ENCODE measurements at regions not wholly inside any gene's neighbourhood (a gene's known extent, or its start where the extent isn't known, plus 50 kb on each side); places are given as distances from the start of the nearest gene placed in this dataset.

- TF ChIP-seq NFE2 (IDR thresholded peaks at IDR 0.05; ENCODE audit: low read depth) (0 out of 2 replicates have a peak, but pooled peaks have one; percentile 27), CHAMP1 (IDR thresholded peaks at IDR 0.05) (no peak), DPF2 (IDR thresholded peaks at IDR 0.05) (peak; percentile 61), JUND (IDR thresholded peaks at IDR 0.05; ENCODE audit: borderline replicate concordance, low read depth, low read length) (peak; percentile 82; the same call in 1 of the 2 replicates), JUND (tag; IDR thresholded peaks at IDR 0.05; ENCODE audit: borderline replicate concordance, low read depth, low read length) (peak; percentile 80), FOXK2 (conservative IDR thresholded peaks at IDR 0.05 in 1 of 2, IDR thresholded peaks at IDR 0.05 in 1 of 2; ENCODE audit: low read depth in 2 of 2) (peak in 1 of 2 experiments; percentile 46; a peak in 1 of 4 replicates)
Observed at GRCh38 chr18:23377669-23378301, 75.3 kb upstream of the RIOK3 start (continued).

GRCh38 chr18:23378302-23378686 lies 74.8 kb upstream of the RIOK3 start:
- no peak overlapping the region for H3K9ac ChIP-seq (ENCODE audit: insufficient read depth in 1 of 2, low read depth in 2 of 2, low read length in 2 of 2)
- in situ Hi-C loops (cut with MboI), result no loop called here
- 92% methylated on average over 2 of the region's 2 CpGs for WGBS (ENCODE audit: insufficient coverage, low coverage, missing lambda C conversion rate)
- H3K9me3 ChIP-seq (replicated peaks; ENCODE audit: control insufficient read depth, insufficient read depth, low read depth, low read length), result no peaks in the 10 kb centered on the region
- no peaks in the 10 kb centered on the region; a peak in 1 of 5 replicates for H3K27me3 ChIP-seq (ENCODE audit: control insufficient read depth in 2 of 2, insufficient read depth in 2 of 2, low read length in 2 of 2)
- no peak overlapping the region for H2AFZ ChIP-seq (ENCODE audit: low read depth, low read length)
- H3K36me3 ChIP-seq (ENCODE audit: control insufficient read depth, insufficient read depth, low read length), result peaks cover 8% of the 10 kb centered on the region; the same call in 2 of the 3 replicates
- no peak overlapping the region for H3K27ac ChIP-seq (ENCODE audit: extremely low read depth, low read depth, low read length)
- H4K20me1 ChIP-seq (replicated peaks; ENCODE audit: control insufficient read depth, insufficient read depth, low read length), result no peaks in the 10 kb centered on the region
- peaks cover 6 to 17% of the 10 kb centered on the region in 2 experiments; a peak in 3 of 5 replicates for H3K4me1 ChIP-seq (replicated peaks in 1 of 2; ENCODE audit: control insufficient read depth in 2 of 2, insufficient read depth in 2 of 2, low read length in 2 of 2)
- BruUV-seq (replicated peaks), result no TSS peak
- intact Hi-C loops (cut with micrococcal nuclease), result loop anchor here (2.0 to 10.0 kb wide), 2 partner anchors 141 to 243 kb away; partner anchors contain the start of gene CABLES1
- no peak overlapping the region for H3K4me3 ChIP-seq
- H3K9me1 ChIP-seq (ENCODE audit: control insufficient read depth, insufficient read depth, low read length), result no peaks in the 10 kb centered on the region
- no peak overlapping the region for H3K4me2 ChIP-seq (ENCODE audit: insufficient read depth, low read length)
- no peak for DNase-seq (ENCODE audit: extremely low read depth in 1 of 4, low spot score in 3 of 4)
- no peak for ATAC-seq
- no peak for FAIRE-seq
- ChIA-PET CTCF (ENCODE audit: low intra/inter-chr PET ratio) (interaction anchor here (0.6 to 2.7 kb wide), 2 partner anchors 247 to 404 kb away, joined by 3 to 17 read pairs; no protein-coding TSS in a partner anchor), POLR2A (interaction anchor here (0.6 to 0.9 kb wide), 2 partner anchors 9 to 10 kb away, joined by 3 to 6 read pairs; no protein-coding TSS in a partner anchor)
- H3K79me2 ChIP-seq (ENCODE audit: control insufficient read depth, insufficient read depth, low read length), result no peaks in the 10 kb centered on the region
- TF ChIP-seq ZNF3 (CRISPR knock-in tag; IDR thresholded peaks at IDR 0.05), result no peak
- no peak for TF ChIP-seq EGR1 (conservative IDR thresholded peaks at IDR 0.05)
- TF ChIP-seq ATF4 (CRISPR knock-in tag; IDR thresholded peaks at IDR 0.05), result no peak
- no peak for TF ChIP-seq NFATC3 (IDR thresholded peaks at IDR 0.05)

Data from K562 (cell line).